Skin epidermis (tissue), 12 donors: ENCODE measurements at regions not wholly inside any gene's neighbourhood (a gene's known extent, or its start where the extent isn't known, plus 50 kb on each side); places are given as distances from the start of the nearest gene placed in this dataset.
A peak's percentile ranks its signal among the peaks of the same experiment; 100 is the strongest.
"Not testable (repeated sequence)": the region's sequence is repeated elsewhere in the genome, so short reads cannot be mapped to it uniquely, and the experiment has no call there.

Experiments used
- H3K27ac ChIP-seq, 21 experiments: fragments of 200-600 bp; sonication (generic) in 11 of 21; one replicate each; pipeline ENCODE4 v1.5.0; 2020; ENCODE audit warnings: mild to moderate bottlenecking in 3 of 21, inconsistent platforms in 2 of 21, moderate library complexity in 2 of 21
- H3K4me3 ChIP-seq, 7 experiments: fragments of 200-600 bp; sonication (generic) in 2 of 7; one replicate each; pipeline ENCODE4 v1.5.0; 2020; ENCODE audit warnings: inconsistent platforms in 2 of 7, mild to moderate bottlenecking in 2 of 7, moderate library complexity in 1 of 7

GRCh38 chr14:51337520-51337919, 97.5 kb downstream of the TMX1 start:
- peak overlapping the region in 5 of 21 experiments; percentile 15 to 81 (median 39) for H3K27ac ChIP-seq

DNA sequence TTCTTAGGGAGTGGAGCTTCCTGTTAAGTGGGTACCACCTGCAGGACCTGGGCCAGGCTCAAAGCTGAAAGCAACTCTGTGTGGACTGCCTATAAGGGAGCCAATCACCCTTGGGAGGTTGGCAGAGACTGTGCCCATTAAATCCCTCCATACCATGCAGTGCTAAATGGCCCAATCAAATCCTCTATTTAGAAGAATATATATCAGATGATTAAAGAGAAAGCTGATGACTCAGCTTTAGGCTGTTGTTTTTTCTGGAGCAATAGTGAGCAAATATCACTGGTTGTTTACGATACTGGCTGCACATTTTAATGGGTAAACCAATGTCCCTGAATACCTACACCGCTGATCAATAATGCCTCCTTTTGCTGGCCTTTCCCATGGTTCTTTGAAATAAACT, 101.3 kb downstream of the TMX1 start:
- Histone ChIP-seq H3K4me3 (no peak overlapping the region), H3K27ac (peak overlapping the region in 5 of 21 experiments; percentile 16 to 68 (median 51))

More at GRCh38 chr14:51337520-51337919, 97.5 kb downstream of the TMX1 start:
- no peak overlapping the region for H3K4me3 ChIP-seq

- peak overlapping the region in 13 of 21 experiments; percentile 8 to 75 (median 50) for H3K27ac ChIP-seq
These were observed 102.2 kb downstream of the TMX1 start for GRCh38 chr14:51342226-51342625.

DNA sequence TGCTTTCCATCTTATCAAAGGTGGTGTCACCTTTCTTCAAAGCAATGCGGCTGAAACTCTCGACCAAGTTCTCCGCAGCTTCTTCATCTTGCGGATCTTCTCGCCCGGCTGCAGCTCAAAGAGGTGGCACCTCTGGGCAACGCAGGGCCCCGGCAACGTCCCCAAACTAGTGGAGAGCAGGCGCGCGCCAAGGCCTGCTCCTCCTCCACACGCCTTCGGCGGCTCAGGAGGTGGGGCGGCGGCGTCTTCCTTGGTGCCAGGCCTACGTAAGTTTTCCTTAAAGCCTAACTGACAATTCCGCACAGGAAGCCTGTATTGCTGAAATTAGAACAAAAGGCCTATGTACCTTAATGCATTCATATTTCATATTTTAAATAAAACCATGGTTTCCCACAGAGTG, 112.0 kb downstream of the TMX1 start:
- Histone ChIP-seq H3K27ac (no peak overlapping the region), H3K4me3 (no peak overlapping the region)

More at GRCh38 chr14:51342226-51342625, 102.2 kb downstream of the TMX1 start:
- no peak overlapping the region for H3K4me3 ChIP-seq

GRCh38 chr14:51353901-51354300, 113.9 kb downstream of the TMX1 start:
- H3K27ac ChIP-seq: no peak overlapping the region
- no peak overlapping the region for H3K4me3 ChIP-seq

- Histone ChIP-seq H3K4me3 (no peak overlapping the region), H3K27ac (peak overlapping the region in 13 of 21 experiments; percentile 4 to 83 (median 67))
These were observed 114.8 kb downstream of the TMX1 start for GRCh38 chr14:51354846-51355245.

DNA sequence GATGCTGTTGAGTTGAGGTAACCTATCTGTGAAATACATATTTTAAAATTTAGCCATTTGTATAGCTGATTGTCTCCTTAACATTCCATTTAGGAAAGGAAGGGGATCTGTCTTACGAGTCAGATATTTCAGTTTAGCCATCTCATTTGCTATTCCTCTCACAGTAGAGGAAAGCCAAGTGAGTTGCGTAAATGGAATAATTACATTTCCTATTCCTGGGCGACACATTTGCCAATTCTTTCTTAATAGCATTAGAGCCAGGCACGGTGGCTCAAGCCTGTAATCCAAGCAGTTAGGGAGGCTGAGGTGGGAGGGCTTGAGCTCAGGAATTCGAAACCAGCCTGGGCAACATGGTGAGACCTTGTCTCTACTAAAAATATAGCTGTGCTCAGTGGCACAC, 116.3 kb downstream of the TMX1 start:
- Histone ChIP-seq H3K4me3 (no peak overlapping the region), H3K27ac (peak overlapping the region in 19 of 21 experiments; percentile 1 to 83 (median 62))

GRCh38 chr14:51357250-51357649, 117.2 kb downstream of the TMX1 start:
- Histone ChIP-seq H3K27ac (peak overlapping the region in 13 of 21 experiments; percentile 6 to 83 (median 62)), H3K4me3 (no peak overlapping the region)

DNA sequence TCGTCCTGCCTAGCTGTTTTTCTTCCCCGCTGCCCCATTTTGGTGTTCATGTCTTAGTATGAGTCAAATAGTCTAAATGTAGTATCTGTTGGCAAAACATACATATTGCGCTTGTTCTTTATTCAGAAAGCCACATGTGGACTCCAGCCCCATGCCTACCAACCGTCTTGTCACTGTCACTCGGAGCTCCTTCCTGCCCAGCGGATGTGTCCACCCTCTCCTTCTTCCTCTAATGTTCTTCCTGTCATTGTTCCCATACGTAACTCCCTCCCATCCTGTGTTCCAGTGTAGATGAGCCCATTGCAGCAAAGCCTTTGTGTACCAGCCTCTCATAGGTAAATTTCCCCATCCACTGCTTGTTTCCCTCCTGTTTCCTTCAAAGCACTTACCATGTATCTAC, 120.5 kb downstream of the TMX1 start:
- H3K27ac ChIP-seq: no peak overlapping the region
- H3K4me3 ChIP-seq: no peak overlapping the region

DNA sequence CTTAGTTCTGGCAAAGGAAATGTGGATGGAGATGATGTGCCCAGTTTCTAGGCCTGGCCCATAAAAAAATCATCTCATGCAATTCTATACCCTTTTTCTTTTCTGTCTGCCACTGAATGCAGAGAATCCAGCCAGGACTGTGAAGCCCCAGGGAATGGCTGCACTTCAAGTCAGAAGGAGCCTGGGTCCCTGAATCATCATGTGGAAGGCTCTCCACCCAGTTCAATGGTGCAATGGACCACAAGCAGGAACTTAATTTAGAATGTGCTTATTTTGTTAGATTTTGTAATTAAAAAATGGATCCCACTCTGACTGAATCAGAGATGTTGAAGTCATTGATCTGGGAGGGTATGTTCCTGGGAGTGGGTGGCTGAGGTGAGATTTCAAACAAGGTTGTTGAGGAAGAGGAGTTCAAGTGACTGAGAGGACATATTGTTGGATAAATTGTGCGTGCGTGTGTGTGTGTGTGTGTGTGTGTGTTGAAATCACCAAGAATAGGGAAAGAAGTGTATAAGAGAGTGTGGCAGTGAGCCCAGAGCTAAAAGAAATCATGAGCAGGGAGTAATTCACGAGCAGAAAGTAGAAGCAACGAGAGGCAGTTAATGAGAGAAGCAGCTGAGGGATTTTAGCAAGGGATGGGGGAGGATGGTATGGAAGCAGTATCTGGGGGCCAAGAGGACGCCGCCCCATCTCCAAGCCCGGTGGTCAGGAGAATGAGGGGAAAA, 125.4 kb downstream of the TMX1 start:
- peak overlapping the region in 7 of 21 experiments; percentile 5 to 58 (median 23) for H3K27ac ChIP-seq
- H3K4me3 ChIP-seq: no peak overlapping the region

GRCh38 chr14:51366460-51366859, 126.4 kb downstream of the TMX1 start:
- not testable (repeated sequence) for H3K4me3 ChIP-seq

DNA sequence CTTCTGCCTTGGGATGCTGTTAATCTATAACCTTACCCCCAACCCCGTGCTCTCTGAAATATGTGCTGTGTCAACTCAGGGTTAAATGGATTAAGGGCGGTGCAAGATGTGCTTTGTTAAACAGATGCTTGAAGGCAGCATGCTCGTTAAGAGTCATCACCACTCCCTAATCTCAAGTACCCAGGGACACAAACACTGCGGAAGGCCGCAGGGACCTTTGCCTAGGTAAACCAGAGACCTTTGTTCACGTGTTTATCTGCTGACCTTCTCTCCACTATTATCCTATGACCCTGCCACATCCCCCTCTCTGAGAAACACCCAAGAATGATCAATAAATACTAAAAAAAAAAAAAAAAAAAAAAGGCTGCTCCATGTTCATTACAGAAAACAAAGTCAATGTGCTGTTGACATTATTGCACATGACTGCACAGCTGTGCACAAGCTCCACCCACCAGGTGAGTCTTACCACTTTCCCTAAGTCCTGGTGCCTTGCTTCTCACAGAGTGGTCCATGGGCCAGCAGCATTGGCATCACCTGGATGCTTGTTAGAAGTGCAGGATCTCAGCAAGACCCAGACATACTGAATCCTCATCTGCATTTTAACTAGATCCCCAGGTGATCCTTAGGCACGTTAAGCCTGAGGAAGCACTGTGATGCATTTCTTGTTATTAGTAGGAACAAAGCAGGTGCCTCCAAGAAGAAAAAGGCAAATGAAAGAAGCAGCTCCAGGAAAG, 127.0 kb downstream of the TMX1 start:
- H3K4me3 ChIP-seq: not testable (repeated sequence)
- H3K27ac ChIP-seq: peak overlapping the region in 8 of 21 experiments; percentile 1 to 58 (median 38)

More at GRCh38 chr14:51366460-51366859, 126.4 kb downstream of the TMX1 start:
- H3K27ac ChIP-seq: peak overlapping the region in 5 of 21 experiments; percentile 17 to 58 (median 43)

- H3K4me3 ChIP-seq: no peak overlapping the region
- H3K27ac ChIP-seq: peak overlapping the region in 11 of 21 experiments; percentile 1 to 71 (median 52)
These were observed 127.5 kb downstream of the TMX1 start for GRCh38 chr14:51367600-51367931.

DNA sequence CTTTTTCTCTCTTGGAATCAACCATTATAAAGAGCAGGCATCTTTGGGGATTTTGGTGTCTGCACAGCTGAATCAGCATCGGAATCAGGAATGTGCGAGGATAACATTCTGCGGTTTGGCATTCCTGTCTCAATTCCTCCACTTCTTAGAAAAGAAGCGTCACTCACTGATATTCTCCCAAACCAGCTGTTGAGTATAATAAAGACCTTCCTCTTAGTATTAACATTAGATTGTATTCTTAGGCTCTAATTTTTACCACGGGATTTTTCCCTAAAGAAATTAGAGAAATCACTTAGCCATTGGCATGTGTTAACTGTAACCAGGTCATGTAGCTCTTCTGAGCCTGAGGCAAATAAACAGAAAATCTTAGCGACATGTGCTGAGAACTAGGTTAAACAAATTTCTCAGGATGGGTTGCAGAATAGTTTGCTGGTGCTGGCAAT, 128.7 kb downstream of the TMX1 start:
- Histone ChIP-seq H3K4me3 (no peak overlapping the region), H3K27ac (peak overlapping the region in 16 of 21 experiments; percentile 22 to 82 (median 48))

DNA sequence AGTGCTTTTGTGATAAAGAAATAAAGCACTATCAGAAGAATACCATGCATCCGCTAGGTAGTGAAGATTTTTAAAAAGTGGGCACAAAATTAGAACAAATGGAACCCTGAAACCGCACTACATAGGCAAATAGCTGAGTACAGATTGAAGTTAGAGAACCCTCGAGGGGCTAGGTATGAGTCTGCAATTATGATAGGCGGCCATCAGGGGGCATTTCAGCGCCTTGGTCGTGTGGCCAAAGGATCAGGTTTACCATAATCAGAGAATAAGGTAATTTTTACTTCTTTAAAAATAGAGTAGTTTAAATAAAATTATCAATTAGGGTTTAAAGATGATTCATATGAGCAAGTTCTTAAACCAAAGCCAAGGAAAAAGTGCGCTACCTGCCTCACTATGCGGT, 129.8 kb downstream of the TMX1 start:
- H3K4me3 ChIP-seq: no peak overlapping the region
- H3K27ac ChIP-seq: peak overlapping the region in 5 of 21 experiments; percentile 12 to 82 (median 30)

DNA sequence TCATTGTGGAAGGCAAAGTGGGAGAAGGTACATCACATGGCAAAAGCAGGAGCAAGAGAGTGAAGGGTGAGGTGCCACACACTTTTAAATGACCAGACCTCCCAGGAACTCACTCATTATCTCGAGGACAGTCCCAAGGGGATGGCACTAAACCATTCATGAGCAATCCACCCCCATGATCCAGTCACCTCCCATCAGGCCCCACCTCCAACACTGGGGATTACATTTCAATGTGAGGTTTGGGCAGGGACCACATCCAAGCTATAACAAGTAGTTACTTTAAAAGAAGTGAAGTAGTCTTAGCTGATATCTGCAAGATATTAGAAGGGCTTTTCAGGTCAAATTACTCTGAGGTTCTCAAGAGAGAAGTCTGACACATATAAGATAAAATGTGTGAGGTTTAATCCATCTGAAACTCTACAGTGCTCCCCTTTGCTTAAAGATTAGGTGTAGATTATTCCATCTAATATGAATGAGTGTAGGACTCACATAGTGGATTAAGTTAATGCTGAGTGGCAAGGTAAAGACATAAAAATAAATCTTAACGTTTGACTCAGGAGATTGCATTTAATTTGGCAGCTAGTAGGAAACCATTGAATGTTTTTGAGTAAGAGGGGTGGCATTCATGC, 130.8 kb downstream of the TMX1 start:
- Histone ChIP-seq H3K27ac (peak overlapping the region in 2 of 21 experiments; percentile 14 to 42), H3K4me3 (no peak overlapping the region)

GRCh38 chr14:51377186-51377585, 137.1 kb downstream of the TMX1 start:
- H3K27ac ChIP-seq: not testable (repeated sequence)

GRCh38 chr14:51382506-51382905, 142.5 kb downstream of the TMX1 start:
- Histone ChIP-seq H3K27ac (peak overlapping the region in 18 of 21 experiments; percentile 10 to 81 (median 70)), H3K4me3 (no peak overlapping the region)

More at GRCh38 chr14:51377186-51377585, 137.1 kb downstream of the TMX1 start:
- H3K4me3 ChIP-seq: not testable (repeated sequence)

DNA sequence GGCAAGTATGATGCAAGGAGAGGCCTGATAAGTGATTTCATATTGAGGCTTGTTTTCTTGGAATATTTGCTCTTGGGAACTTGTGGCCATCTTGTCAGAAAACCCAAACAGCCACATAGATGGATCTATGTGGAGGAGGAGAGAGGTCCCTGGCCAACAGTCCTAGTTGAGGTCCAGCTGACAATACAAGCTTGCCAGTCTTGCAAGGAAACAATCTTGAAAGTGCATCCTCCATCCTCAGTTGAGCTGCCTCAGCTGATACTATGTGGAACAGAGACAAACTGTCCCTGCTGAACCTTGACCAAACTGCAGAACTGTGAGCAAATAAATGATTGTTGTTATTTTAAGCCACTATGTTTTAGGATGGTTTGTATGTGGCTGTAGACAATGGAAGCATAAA, 146.4 kb downstream of the TMX1 start:
- Histone ChIP-seq H3K27ac (peak overlapping the region in 4 of 21 experiments; percentile 9 to 52 (median 16)), H3K4me3 (no peak overlapping the region)
